ENCODE measurements at regions not wholly inside any gene's neighbourhood (a gene's known extent, or its start where the extent isn't known, plus 50 kb on each side); places are given as distances from the start of the nearest gene placed in this dataset.

DNA sequence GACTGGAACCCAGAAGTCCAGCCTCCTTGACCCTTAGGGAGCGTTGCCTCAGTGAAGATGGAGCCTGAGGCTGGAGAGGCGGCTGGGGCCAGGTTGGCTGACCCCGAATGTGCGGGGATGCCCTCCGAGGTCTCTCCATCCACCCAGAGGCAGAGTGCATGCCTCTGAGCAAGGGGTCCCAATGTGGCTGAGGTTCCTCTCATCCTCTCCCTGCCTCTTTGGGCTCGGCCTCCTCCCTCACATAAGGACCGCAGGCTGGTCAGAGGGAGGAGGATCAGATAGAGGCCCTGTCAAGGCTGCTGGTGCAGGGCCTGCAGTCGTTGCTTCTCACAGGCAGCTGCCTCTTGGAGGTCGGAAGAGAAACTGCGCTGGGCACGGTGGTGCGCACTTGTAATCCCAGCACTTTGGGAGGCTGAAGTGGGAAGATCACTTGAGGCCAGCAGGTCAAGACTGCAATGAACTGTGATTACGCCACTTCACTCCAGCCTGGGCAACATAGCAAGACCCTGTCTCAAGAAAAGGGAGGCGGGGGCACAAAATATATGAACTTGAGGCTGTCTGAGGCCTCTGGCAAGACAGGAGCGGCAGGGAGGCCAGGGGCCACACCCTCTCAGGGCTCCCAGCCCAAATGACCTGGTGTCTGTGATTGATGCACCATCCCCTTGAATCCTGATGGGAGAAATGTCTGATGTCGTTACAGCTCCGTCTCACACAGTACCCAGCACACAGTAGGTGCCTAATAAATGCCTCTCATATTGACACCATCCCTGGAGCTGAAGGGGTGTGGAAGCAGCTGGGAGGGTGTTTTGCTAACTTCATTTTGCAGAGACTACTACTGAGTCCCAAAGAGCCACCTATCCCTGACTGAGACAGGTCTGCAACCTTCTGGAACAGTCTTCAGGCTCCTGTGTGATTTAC is 220.1 kb upstream of the GSE1 start:
- Mint-ChIP-seq H3K27me3 (peaks cover 4% of the 10 kb centered on the region), H3K9me3 (no peaks in the 10 kb centered on the region), H3K27ac (no peak overlapping the region), H3K4me3 (no peak overlapping the region), H3K4me1 (no peaks in the 10 kb centered on the region), H3K36me3 (no peaks in the 10 kb centered on the region)
- H3K4me3 ChIP-seq (ENCODE audit: low read depth, low read length), result no peak overlapping the region
- H3K27ac ChIP-seq (ENCODE audit: insufficient read depth, low read length, poor library complexity, severe bottlenecking), result no peak overlapping the region
- no peak for DNase-seq
- no peaks in the 10 kb centered on the region for H3K27me3 ChIP-seq (ENCODE audit: control insufficient read depth, insufficient read depth, low read length)
- H3K4me1 ChIP-seq (ENCODE audit: control insufficient read depth, insufficient read depth, low read length, poor library complexity, severe bottlenecking), result no peaks in the 10 kb centered on the region
- no peaks in the 10 kb centered on the region for H3K9me3 ChIP-seq (ENCODE audit: control insufficient read depth in 2 of 2, low read length in 2 of 2)
- ATAC-seq (ENCODE audit: low read depth in 2 of 2), result no peak
- H3K36me3 ChIP-seq (ENCODE audit: control insufficient read depth, insufficient read depth, low read length), result no peaks in the 10 kb centered on the region

DNA sequence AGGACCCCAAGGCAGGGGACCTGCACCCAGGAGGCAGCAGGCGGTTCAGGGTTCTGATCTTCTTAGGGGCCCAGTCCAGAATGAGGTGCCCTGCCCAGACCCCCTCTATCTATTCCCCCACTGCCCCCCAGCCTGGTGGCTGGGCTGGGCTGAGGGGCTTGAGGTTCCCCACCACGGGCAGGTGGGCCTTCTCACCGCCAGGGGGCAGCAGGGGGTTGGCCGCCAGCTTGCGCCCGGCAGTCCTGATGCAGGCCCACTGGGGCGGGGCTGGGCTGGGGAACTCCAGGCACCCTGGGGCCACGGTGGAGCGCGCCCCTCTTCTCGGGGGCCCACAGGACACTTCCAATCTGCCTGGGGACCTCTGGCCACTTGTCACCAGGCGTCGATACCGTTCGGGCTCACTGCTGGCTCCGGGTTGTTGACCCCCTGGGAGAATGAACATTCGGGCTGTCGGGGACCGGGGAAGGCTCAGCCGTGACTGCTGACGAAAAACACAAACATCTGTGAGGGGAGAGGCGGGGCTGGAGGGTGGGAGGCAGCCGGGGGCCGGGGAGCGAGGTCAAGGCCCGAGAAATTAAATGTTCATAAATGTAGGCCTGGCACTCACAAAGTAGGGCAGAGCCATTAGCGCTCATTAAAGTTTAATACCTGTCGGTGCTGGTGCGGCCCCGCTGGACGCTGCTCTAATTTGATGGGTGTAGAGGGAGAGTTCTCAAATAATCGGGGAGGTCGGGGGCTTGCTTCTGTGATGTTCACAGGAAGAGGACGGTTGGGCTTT is 219.3 kb upstream of the GSE1 start:
- no peak overlapping the region for H3K4me3 Mint-ChIP-seq
- Histone ChIP-seq H3K4me3 (ENCODE audit: low read depth, low read length) (no peak overlapping the region), H3K4me1 (ENCODE audit: control insufficient read depth, insufficient read depth, low read length, poor library complexity, severe bottlenecking) (no peaks in the 10 kb centered on the region), H3K27ac (ENCODE audit: insufficient read depth, low read length, poor library complexity, severe bottlenecking) (no peak overlapping the region), H3K9me3 (ENCODE audit: control insufficient read depth in 2 of 2, low read length in 2 of 2) (no peaks in the 10 kb centered on the region), H3K27me3 (ENCODE audit: control insufficient read depth, insufficient read depth, low read length) (no peaks in the 10 kb centered on the region), H3K36me3 (ENCODE audit: control insufficient read depth, insufficient read depth, low read length) (no peaks in the 10 kb centered on the region)
- H3K4me1 Mint-ChIP-seq, result no peaks in the 10 kb centered on the region
- DNase-seq (peak; percentile 33 to 46 (median 43)), ATAC-seq (ENCODE audit: low read depth in 2 of 2) (peak; percentile 36 to 66)
- H3K27ac Mint-ChIP-seq, result no peak overlapping the region
- H3K36me3 Mint-ChIP-seq, result no peaks in the 10 kb centered on the region
- peaks cover under 1% of the 10 kb centered on the region for H3K27me3 Mint-ChIP-seq
- no peaks in the 10 kb centered on the region for H3K9me3 Mint-ChIP-seq

DNA sequence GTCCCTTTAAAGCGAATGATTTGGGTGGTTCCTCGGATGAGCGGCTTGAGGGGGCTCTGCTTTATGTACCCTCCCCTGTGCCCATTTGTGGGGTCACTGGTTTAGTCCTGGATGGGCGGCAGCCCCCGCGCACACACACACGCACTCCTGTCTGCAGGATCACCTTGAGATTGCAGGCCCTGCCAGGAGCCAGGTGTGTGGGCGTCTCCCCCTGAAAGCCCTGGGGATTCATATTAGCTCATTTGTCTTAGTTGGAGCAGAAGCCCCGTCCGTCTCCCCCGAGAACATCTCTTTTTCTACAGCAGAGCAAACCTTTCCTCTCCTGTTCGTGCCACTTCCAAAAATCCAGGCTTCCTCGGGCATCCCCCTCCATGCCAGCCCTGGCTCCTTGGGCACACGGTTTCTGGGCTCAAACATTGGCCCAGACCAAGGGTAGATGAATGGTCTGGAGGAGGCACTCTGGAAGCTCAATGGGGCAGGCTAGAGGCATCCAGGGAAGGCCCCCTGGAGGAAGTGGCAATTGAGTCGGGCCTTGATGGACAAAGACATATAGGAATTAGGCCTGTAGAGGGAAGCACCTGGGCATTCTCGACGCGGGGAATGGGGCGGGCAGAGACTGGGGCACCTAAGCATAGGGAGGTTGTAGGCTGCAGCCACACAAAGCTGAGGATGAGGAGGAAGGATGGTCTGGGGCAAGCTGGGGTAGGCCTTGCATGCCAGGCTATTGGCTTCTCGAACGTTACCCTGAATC is 218.5 kb upstream of the GSE1 start:
- no peaks in the 10 kb centered on the region for H3K9me3 Mint-ChIP-seq
- peak overlapping the region in 1 of 3 donors; percentile 33 for H3K27ac Mint-ChIP-seq

DNA sequence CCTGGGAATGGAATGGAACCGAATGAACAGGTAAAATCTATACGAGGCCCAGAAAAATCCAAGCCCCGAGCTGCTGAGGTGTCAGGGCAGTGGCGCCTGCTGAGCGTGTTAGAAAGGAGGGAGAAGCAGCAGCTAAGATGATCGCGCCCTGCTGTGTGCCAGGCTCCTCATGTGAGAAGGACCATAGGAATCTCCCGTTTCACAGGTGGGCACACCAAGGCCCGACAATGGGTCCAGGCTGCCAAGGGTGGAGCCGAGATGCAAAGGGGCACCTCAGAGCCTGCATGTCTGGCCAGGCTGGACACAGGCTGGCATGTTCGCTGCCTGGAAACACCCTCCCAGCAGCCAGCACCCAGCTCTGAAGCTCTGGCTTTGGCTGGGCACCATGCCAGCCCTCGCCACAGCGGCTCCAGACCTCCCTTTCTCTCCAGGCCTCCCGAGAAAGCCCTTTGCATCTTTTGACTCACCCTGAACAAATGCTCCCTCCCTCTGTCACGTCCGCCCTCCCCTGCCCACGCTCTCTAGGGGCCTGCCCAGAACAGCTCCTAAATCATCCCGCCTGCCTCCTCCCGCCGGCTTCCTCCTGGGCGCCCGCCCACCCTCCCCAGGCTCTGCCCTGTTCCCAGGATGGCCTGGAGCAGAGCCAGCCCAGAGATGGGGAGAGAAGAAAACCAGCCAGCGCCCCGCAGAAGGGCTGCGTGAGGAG is 217.8 kb upstream of the GSE1 start:
- Histone ChIP-seq H3K27ac (ENCODE audit: insufficient read depth, low read length, poor library complexity, severe bottlenecking) (no peak overlapping the region), H3K4me3 (ENCODE audit: low read depth, low read length) (no peak overlapping the region), H3K27me3 (ENCODE audit: control insufficient read depth, insufficient read depth, low read length) (no peaks in the 10 kb centered on the region), H3K4me1 (ENCODE audit: control insufficient read depth, insufficient read depth, low read length, poor library complexity, severe bottlenecking) (no peaks in the 10 kb centered on the region), H3K36me3 (ENCODE audit: control insufficient read depth, insufficient read depth, low read length) (no peaks in the 10 kb centered on the region), H3K9me3 (ENCODE audit: control insufficient read depth in 2 of 2, low read length in 2 of 2) (no peaks in the 10 kb centered on the region)
- no peak for ATAC-seq (ENCODE audit: low read depth in 2 of 2)
- Mint-ChIP-seq H3K27me3 (no peaks in the 10 kb centered on the region), H3K4me3 (no peak overlapping the region), H3K4me1 (no peaks in the 10 kb centered on the region), H3K36me3 (no peaks in the 10 kb centered on the region), H3K9me3 (no peaks in the 10 kb centered on the region), H3K27ac (no peak overlapping the region)
- no peak for DNase-seq

More for the DNA sequence above, 218.5 kb upstream of the GSE1 start:
- no peaks in the 10 kb centered on the region for H3K4me1 ChIP-seq (ENCODE audit: control insufficient read depth, insufficient read depth, low read length, poor library complexity, severe bottlenecking)
- no peak for DNase-seq
- no peak overlapping the region for H3K27ac ChIP-seq (ENCODE audit: insufficient read depth, low read length, poor library complexity, severe bottlenecking)
- H3K36me3 Mint-ChIP-seq, result no peaks in the 10 kb centered on the region
- H3K36me3 ChIP-seq (ENCODE audit: control insufficient read depth, insufficient read depth, low read length), result no peaks in the 10 kb centered on the region
- no peaks in the 10 kb centered on the region for H3K27me3 Mint-ChIP-seq
- no peak overlapping the region for H3K4me3 Mint-ChIP-seq
- H3K27me3 ChIP-seq (ENCODE audit: control insufficient read depth, insufficient read depth, low read length), result no peaks in the 10 kb centered on the region
- no peak overlapping the region for H3K4me3 ChIP-seq (ENCODE audit: low read depth, low read length)
- no peaks in the 10 kb centered on the region for H3K4me1 Mint-ChIP-seq
- H3K9me3 ChIP-seq (ENCODE audit: control insufficient read depth in 2 of 2, low read length in 2 of 2), result no peaks in the 10 kb centered on the region
- ATAC-seq (ENCODE audit: low read depth in 2 of 2), result no peak

DNA sequence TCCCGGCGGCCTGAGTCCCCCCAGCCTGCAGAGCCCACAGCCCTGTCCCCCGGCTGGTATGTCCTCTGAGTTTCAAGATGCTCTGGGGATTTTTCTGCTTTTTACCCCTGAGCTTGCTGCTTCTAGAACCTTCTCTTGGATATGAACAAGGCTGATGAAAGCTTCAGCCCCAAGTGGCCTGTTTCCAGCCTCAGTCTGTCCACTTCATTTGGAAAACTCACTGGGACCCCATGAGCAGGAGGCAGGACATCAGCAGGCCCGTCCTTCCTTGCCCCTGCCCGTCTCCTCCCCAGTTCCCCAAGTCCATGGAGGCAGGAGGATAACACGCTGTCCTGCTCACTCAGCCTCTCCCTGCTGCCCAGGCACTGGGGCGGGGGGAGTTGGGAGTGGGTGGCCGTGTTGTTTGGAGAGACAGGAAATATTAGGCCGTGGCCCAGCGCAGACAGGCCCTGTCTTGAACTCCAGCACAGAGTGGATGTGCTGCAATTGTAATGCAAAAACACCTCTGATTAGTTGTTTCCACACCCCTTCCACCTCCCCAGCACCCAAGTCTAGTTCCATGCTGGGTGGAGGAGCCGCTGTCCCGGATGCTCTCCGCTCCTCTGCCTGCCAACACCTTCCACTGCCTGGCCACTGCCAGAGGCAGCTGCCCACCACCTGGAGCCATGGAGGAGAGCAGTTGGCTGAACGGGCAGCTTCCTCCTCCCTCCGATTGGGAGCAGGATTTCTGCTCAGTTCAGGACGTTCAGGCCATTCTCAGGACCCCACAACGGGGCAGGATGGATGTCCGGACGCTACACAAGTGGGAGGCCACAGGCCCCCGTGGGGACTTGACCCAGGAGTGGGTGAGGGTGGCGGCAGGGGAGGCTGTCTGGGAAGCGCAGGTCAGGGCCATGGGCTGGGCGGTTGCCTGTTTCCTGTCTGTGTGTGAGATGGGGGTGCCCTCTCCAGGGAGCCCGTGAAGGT is 216.9 kb upstream of the GSE1 start:
- H3K36me3 ChIP-seq (ENCODE audit: control insufficient read depth, insufficient read depth, low read length), result no peaks in the 10 kb centered on the region
- Mint-ChIP-seq H3K36me3 (no peaks in the 10 kb centered on the region), H3K27me3 (no peaks in the 10 kb centered on the region), H3K4me1 (no peaks in the 10 kb centered on the region), H3K27ac (peak overlapping the region in 1 of 3 donors; percentile 79), H3K9me3 (no peaks in the 10 kb centered on the region), H3K4me3 (no peak overlapping the region)
- H3K9me3 ChIP-seq (ENCODE audit: control insufficient read depth in 2 of 2, low read length in 2 of 2), result no peaks in the 10 kb centered on the region
- DNase-seq, result no peak
- no peaks in the 10 kb centered on the region for H3K4me1 ChIP-seq (ENCODE audit: control insufficient read depth, insufficient read depth, low read length, poor library complexity, severe bottlenecking)
- H3K27ac ChIP-seq (ENCODE audit: insufficient read depth, low read length, poor library complexity, severe bottlenecking), result no peak overlapping the region
- H3K4me3 ChIP-seq (ENCODE audit: low read depth, low read length), result no peak overlapping the region
- H3K27me3 ChIP-seq (ENCODE audit: control insufficient read depth, insufficient read depth, low read length), result no peaks in the 10 kb centered on the region
- ATAC-seq (ENCODE audit: low read depth in 2 of 2), result no peak

DNA sequence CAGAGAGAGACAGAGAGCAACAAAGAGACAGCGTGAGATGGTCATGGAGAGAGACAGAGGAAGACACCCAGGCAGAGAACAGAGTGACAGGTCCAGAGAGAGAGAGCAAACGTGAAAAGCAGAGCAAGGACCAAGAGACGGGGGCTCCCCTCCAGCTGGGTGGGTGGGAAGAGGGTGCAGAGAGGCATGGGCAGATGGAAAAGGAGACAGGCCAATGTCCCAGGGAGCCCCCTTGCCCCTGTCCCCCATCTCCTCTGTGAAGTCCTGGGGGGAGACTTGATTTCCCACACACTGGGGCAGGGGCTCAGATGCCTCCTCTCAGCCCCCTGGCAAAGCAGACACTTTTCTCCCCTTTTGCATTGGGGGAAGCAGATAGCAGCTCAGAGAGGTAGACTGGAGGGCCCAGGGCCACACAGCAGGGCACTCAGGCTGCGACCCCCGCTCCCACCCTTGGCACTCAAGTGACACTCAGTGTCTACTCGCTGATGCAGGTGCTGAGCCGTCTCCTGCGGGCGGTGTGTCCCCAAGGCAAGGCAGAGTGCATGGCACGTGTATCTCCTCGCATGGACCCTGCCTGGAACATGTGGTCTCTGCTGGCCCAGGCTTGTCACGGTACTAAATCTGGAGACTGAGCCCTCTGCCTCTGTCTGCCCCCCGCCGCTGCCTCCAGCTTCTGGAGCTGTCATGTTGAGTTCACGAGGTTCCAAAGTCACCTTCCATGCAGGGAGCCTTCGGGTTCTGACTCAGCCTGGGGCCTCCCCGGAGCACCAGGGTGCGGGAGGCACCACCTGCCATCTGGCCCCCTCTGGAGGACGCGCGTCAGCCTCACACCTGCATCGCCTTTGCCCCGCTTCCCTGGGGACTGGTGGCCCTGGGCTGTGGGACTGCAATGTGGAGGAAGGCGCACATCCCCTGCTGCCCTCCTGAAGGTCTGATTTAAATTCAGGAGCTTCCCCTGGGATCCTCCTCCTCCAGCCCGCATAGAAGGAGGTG is 215.9 kb upstream of the GSE1 start:
- no peak overlapping the region for H3K27ac ChIP-seq (ENCODE audit: insufficient read depth, low read length, poor library complexity, severe bottlenecking)
- H3K36me3 Mint-ChIP-seq, result no peaks in the 10 kb centered on the region
- no peak overlapping the region for H3K4me3 Mint-ChIP-seq
- DNase-seq (no peak), ATAC-seq (ENCODE audit: low read depth in 2 of 2) (no peak)
- no peaks in the 10 kb centered on the region for H3K4me1 Mint-ChIP-seq
- no peaks in the 10 kb centered on the region for H3K27me3 ChIP-seq (ENCODE audit: control insufficient read depth, insufficient read depth, low read length)
- H3K27ac Mint-ChIP-seq, result no peak overlapping the region
- H3K9me3 Mint-ChIP-seq, result no peaks in the 10 kb centered on the region
- no peaks in the 10 kb centered on the region for H3K4me1 ChIP-seq (ENCODE audit: control insufficient read depth, insufficient read depth, low read length, poor library complexity, severe bottlenecking)
- no peak overlapping the region for H3K4me3 ChIP-seq (ENCODE audit: low read depth, low read length)
- no peaks in the 10 kb centered on the region for H3K36me3 ChIP-seq (ENCODE audit: control insufficient read depth, insufficient read depth, low read length)
- H3K9me3 ChIP-seq (ENCODE audit: control insufficient read depth in 2 of 2, low read length in 2 of 2), result no peaks in the 10 kb centered on the region
- H3K27me3 Mint-ChIP-seq, result no peaks in the 10 kb centered on the region

Measured in CD4-positive, CD25-positive, alpha-beta regulatory T cell (primary cell).